ENCODE measurements at regions not wholly inside any gene's neighbourhood (a gene's known extent, or its start where the extent isn't known, plus 50 kb on each side); places are given as distances from the start of the nearest gene placed in this dataset.

GRCh38 chr10:62724465-62724864 is 80.1 kb upstream of the ADO start:
- TF ChIP-seq POLR2AphosphoS5 (IDR thresholded peaks at IDR 0.05; ENCODE audit: insufficient read depth, low read depth, low read length) (no peak), POLR2A (IDR thresholded peaks at IDR 0.05; ENCODE audit: low read depth, low read length) (no peak), EZH2 (IDR thresholded peaks at IDR 0.05; ENCODE audit: borderline replicate concordance, low read depth, low read length, severe bottlenecking) (no peak), MYC (IDR thresholded peaks at IDR 0.05; ENCODE audit: low read depth, low read length) (no peak)
- TF ChIP-seq, protein P1, sequence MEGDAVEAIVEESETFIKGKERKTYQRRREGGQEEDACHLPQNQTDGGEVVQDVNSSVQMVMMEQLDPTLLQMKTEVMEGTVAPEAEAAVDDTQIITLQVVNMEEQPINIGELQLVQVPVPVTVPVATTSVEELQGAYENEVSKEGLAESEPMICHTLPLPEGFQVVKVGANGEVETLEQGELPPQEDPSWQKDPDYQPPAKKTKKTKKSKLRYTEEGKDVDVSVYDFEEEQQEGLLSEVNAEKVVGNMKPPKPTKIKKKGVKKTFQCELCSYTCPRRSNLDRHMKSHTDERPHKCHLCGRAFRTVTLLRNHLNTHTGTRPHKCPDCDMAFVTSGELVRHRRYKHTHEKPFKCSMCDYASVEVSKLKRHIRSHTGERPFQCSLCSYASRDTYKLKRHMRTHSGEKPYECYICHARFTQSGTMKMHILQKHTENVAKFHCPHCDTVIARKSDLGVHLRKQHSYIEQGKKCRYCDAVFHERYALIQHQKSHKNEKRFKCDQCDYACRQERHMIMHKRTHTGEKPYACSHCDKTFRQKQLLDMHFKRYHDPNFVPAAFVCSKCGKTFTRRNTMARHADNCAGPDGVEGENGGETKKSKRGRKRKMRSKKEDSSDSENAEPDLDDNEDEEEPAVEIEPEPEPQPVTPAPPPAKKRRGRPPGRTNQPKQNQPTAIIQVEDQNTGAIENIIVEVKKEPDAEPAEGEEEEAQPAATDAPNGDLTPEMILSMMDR (IDR thresholded peaks at IDR 0.05; ENCODE audit: extremely low read depth in 1 of 2, insufficient read depth in 1 of 2, low read depth in 1 of 2, low read length in 2 of 2): no peak
